WTC11 (cell line): ENCODE measurements at regions not wholly inside any gene's neighbourhood (a gene's known extent, or its start where the extent isn't known, plus 50 kb on each side); places are given as distances from the start of the nearest gene placed in this dataset.
"Not testable (repeated sequence)": the region's sequence is repeated elsewhere in the genome, so short reads cannot be mapped to it uniquely, and the experiment has no call there.

Experiments used
- ATAC-seq: fragments of 200-7000 bp; cut with Tn5 transposase; 2 replicates; pipeline ENCODE4 v1.10.0; 2021; ENCODE audit warnings: mild to moderate bottlenecking, moderate library complexity
- CTCF ChIA-PET: fragments of 300-600 bp; sonication (Branson Sonifier 250); formaldehyde crosslinking; loops from one replicate; lab custom pipeline; 2021; ENCODE audit warnings: antibody characterized with exemption; lab: Charles Lee
- POLR2A ChIA-PET: fragments of 350-600 bp; sonication (Branson Sonifier 250); formaldehyde crosslinking; loops from one replicate; lab custom pipeline; 2021; ENCODE audit warnings: antibody characterized with exemption; lab: Charles Lee
- DNase-seq: peaks from one replicate; pipeline ENCODE4 v3.0.0; 2021; ENCODE audit warnings: low spot score
- H3K27ac Mint-ChIP-seq: 2 replicates; pipeline ENCODE4 v1.8.0; 2021; ENCODE audit warnings: mixed read lengths
- H3K27me3 Mint-ChIP-seq: 2 replicates; pipeline ENCODE4 v1.8.0; 2021; ENCODE audit warnings: low read depth, mild to moderate bottlenecking, moderate library complexity, mixed read lengths
- H3K36me3 Mint-ChIP-seq: 2 replicates; pipeline ENCODE4 v1.8.0; 2021; ENCODE audit warnings: mixed read lengths
- H3K4me1 Mint-ChIP-seq: 2 replicates; pipeline ENCODE4 v1.8.0; 2022; ENCODE audit warnings: mixed read lengths
- H3K4me3 Mint-ChIP-seq: 2 replicates; pipeline ENCODE4 v1.8.0; 2021; ENCODE audit warnings: mild to moderate bottlenecking, moderate library complexity, mixed read lengths
- H3K9me3 Mint-ChIP-seq: 2 replicates; pipeline ENCODE4 v1.8.0; 2021; ENCODE audit warnings: mixed read lengths
- AR ChIP-seq: fragments of 250-450 bp; sonication (Bioruptor Pico); IDR thresholded peaks from 2 replicates; pipeline ENCODE4 v1.9.0; 2021; ENCODE audit warnings: mild to moderate bottlenecking
- ATF1 ChIP-seq: sonication (generic); formaldehyde crosslinking; IDR thresholded peaks from 2 replicates; pipeline ENCODE4 v1.8.1; 2023; ENCODE audit warnings: mild to moderate bottlenecking, moderate library complexity, missing genetic modification reagents
- ATF3 ChIP-seq: sonication (generic); formaldehyde crosslinking; conservative IDR thresholded peaks from 2 replicates; pipeline ENCODE4 v1.8.1; 2022; ENCODE audit warnings: mild to moderate bottlenecking, missing genetic modification reagents
- CREB1 ChIP-seq: sonication (generic); formaldehyde crosslinking; IDR thresholded peaks from 2 replicates; pipeline ENCODE4 v1.8.0; 2023; ENCODE audit warnings: mild to moderate bottlenecking, missing genetic modification reagents
- CTCF ChIP-seq: fragments of 200-600 bp; IDR thresholded peaks from 2 replicates; pipeline ENCODE4 v1.8.0; 2022; ENCODE audit warnings: antibody characterized with exemption
- ETV6 ChIP-seq: sonication (generic); formaldehyde crosslinking; IDR thresholded peaks from 2 replicates; pipeline ENCODE4 v1.8.1; 2022; ENCODE audit warnings: mild to moderate bottlenecking, missing genetic modification reagents
- FOXP4 ChIP-seq: sonication (generic); formaldehyde crosslinking; IDR thresholded peaks from 2 replicates; pipeline ENCODE4 v1.8.0; 2022; ENCODE audit warnings: mild to moderate bottlenecking, missing genetic modification reagents
- HMGXB4 ChIP-seq: sonication (generic); formaldehyde crosslinking; IDR thresholded peaks from 2 replicates; pipeline ENCODE4 v1.8.1; 2023; ENCODE audit warnings: mild to moderate bottlenecking, moderate library complexity, missing genetic modification reagents
- MAX ChIP-seq: sonication (generic); formaldehyde crosslinking; IDR thresholded peaks from 2 replicates; pipeline ENCODE4 v1.8.0; 2022; ENCODE audit warnings: mild to moderate bottlenecking, missing genetic modification reagents
- MLX ChIP-seq: sonication (generic); formaldehyde crosslinking; IDR thresholded peaks from 2 replicates; pipeline ENCODE4 v1.8.1; 2023; ENCODE audit warnings: mild to moderate bottlenecking, missing genetic modification reagents, moderate library complexity
- OVOL2 ChIP-seq: fragments of 250-450 bp; sonication (Bioruptor Pico); IDR thresholded peaks from 2 replicates; pipeline ENCODE4 v1.9.0; 2021; ENCODE audit warnings: mild to moderate bottlenecking, borderline replicate concordance
- RELA ChIP-seq: sonication (generic); formaldehyde crosslinking; IDR thresholded peaks from 2 replicates; pipeline ENCODE4 v1.8.1; 2022; ENCODE audit warnings: missing genetic modification reagents, mild to moderate bottlenecking, borderline replicate concordance
- SMAD4 ChIP-seq: sonication (generic); formaldehyde crosslinking; IDR thresholded peaks from 2 replicates; pipeline ENCODE4 v1.8.0; 2022; ENCODE audit warnings: mild to moderate bottlenecking, missing genetic modification reagents
- SOX15 ChIP-seq: fragments of 250-450 bp; sonication (Bioruptor Pico); IDR thresholded peaks from 2 replicates; pipeline ENCODE4 v1.9.0; 2021; ENCODE audit warnings: mild to moderate bottlenecking
- TCF7 ChIP-seq: sonication (generic); formaldehyde crosslinking; IDR thresholded peaks from 2 replicates; pipeline ENCODE4 v1.8.0; 2022; ENCODE audit warnings: mild to moderate bottlenecking, low read depth, missing genetic modification reagents, moderate library complexity
- TEAD4 ChIP-seq: sonication (generic); formaldehyde crosslinking; IDR thresholded peaks from 2 replicates; pipeline ENCODE4 v1.8.0; 2022; ENCODE audit warnings: mild to moderate bottlenecking, missing genetic modification reagents
- ZNF138 ChIP-seq: sonication (generic); formaldehyde crosslinking; conservative IDR thresholded peaks from 2 replicates; pipeline ENCODE4 v1.8.1; 2022; ENCODE audit warnings: mild to moderate bottlenecking, moderate library complexity, missing genetic modification reagents
- ZNF232 ChIP-seq: sonication (generic); formaldehyde crosslinking; IDR thresholded peaks from 2 replicates; pipeline ENCODE4 v1.8.0; 2022; ENCODE audit warnings: mild to moderate bottlenecking, missing genetic modification reagents
- ZNF281 ChIP-seq: sonication (generic); formaldehyde crosslinking; IDR thresholded peaks from 2 replicates; pipeline ENCODE4 v1.8.0; 2023; ENCODE audit warnings: mild to moderate bottlenecking, missing genetic modification reagents

GRCh38 chrX:142296421-142296820, 91.3 kb upstream of the MAGEC2 start:
- TF ChIP-seq HMGXB4 (CRISPR knock-in tag) (no peak), MLX (CRISPR knock-in tag) (no peak), MAX (CRISPR knock-in tag) (no peak), TEAD4 (CRISPR knock-in tag) (no peak), ETV6 (CRISPR knock-in tag) (no peak), ZNF138 (no peak), OVOL2 (CRISPR knock-in tag) (no peak), RELA (no peak), TCF7 (no peak), SOX15 (CRISPR knock-in tag) (no peak)
- DNase-seq (no peak), ATAC-seq (no peak)
- H3K27ac Mint-ChIP-seq = no peak overlapping the region
- ChIA-PET CTCF (no interaction called here), POLR2A (no interaction called here)
- peaks cover 7% of the 10 kb centered on the region for H3K36me3 Mint-ChIP-seq
- peaks cover 26% of the 10 kb centered on the region for H3K9me3 Mint-ChIP-seq
- H3K27me3 Mint-ChIP-seq = no peaks in the 10 kb centered on the region
- H3K4me1 Mint-ChIP-seq = no peaks in the 10 kb centered on the region
- H3K4me3 Mint-ChIP-seq = no peak overlapping the region

GRCh38 chrX:142295190-142295589, 90.1 kb upstream of the MAGEC2 start:
- CTCF ChIA-PET = no interaction called here
- no peak overlapping the region for H3K27ac Mint-ChIP-seq
- H3K4me1 Mint-ChIP-seq = no peaks in the 10 kb centered on the region
- no peak overlapping the region for H3K4me3 Mint-ChIP-seq
- no peaks in the 10 kb centered on the region for H3K27me3 Mint-ChIP-seq
- peaks cover 7% of the 10 kb centered on the region for H3K36me3 Mint-ChIP-seq
- peaks cover 21% of the 10 kb centered on the region for H3K9me3 Mint-ChIP-seq
- DNase-seq (no peak), ATAC-seq (no peak)
- no peak for TF ChIP-seq CTCF
- TF ChIP-seq SMAD4 (CRISPR knock-in tag) = no peak
- no peak for TF ChIP-seq MAX (CRISPR knock-in tag)
- TF ChIP-seq CREB1 (CRISPR knock-in tag) = no peak
- no peak for TF ChIP-seq ATF3 (CRISPR knock-in tag)
- no peak for TF ChIP-seq ATF1 (CRISPR knock-in tag)
- no peak for TF ChIP-seq ZNF232
- TF ChIP-seq AR (CRISPR knock-in tag) = no peak
- TF ChIP-seq FOXP4 (CRISPR knock-in tag) = no peak
- TF ChIP-seq OVOL2 (CRISPR knock-in tag) = no peak
- no peak for TF ChIP-seq ZNF281 (CRISPR knock-in tag)
- POLR2A ChIA-PET = no interaction called here

GRCh38 chrX:142270166-142270565, 65.1 kb upstream of the MAGEC2 start:
- DNase-seq, H3K4me3 Mint-ChIP-seq, H3K27ac Mint-ChIP-seq, CTCF ChIA-PET, POLR2A ChIA-PET, H3K4me1 Mint-ChIP-seq, ATAC-seq, H3K27me3 Mint-ChIP-seq: not testable (repeated sequence)
- H3K36me3 Mint-ChIP-seq = peaks cover 11% of the 10 kb centered on the region
- H3K9me3 Mint-ChIP-seq = peaks cover 20% of the 10 kb centered on the region
